ENCODE measurements at regions not wholly inside any gene's neighbourhood (a gene's known extent, or its start where the extent isn't known, plus 50 kb on each side); places are given as distances from the start of the nearest gene placed in this dataset.

GRCh38 chr4:34824515-34824914 lies 1419.8 kb downstream of the ARAP2 start:
- Histone ChIP-seq H3K4me1 (no peaks in the 10 kb centered on the region), H3K4me3 (ENCODE audit: low read depth, low read length) (no peak overlapping the region), H3K9me3 (no peaks in the 10 kb centered on the region), H3K36me3 (no peaks in the 10 kb centered on the region), H3K27me3 (no peaks in the 10 kb centered on the region)
- no peak for DNase-seq
- no peak for TF ChIP-seq CTCF (IDR thresholded peaks at IDR 0.05; ENCODE audit: low read depth, low read length)

- Histone ChIP-seq H3K4me3 (ENCODE audit: low read depth, low read length) (no peak overlapping the region), H3K4me1 (no peaks in the 10 kb centered on the region), H3K27me3 (no peaks in the 10 kb centered on the region), H3K36me3 (no peaks in the 10 kb centered on the region), H3K9me3 (no peaks in the 10 kb centered on the region)
- no peak for TF ChIP-seq CTCF (IDR thresholded peaks at IDR 0.05; ENCODE audit: low read depth, low read length)
- no peak for DNase-seq
Measured at GRCh38 chr4:34826660-34827059, 1417.7 kb downstream of the ARAP2 start.

DNA sequence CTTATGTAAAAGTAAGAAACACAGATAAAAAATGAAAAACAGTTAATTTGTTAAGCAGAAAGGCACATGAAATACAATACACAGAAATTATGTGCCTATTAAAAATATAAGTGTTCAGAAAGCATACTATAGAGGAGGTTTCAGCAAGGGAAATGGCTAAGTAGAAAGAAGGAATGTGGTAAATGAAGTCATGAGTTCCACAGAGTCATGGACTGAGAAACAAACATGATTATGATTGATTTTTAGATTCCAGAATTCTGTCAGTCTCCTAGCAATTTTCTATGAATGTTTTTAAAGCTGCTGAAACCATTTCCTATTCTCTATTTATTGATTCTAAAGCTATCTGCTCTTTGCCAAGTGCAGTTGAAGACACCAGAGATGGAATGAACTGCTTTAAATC lies 1398.4 kb downstream of the ARAP2 start:
- TF ChIP-seq CTCF (IDR thresholded peaks at IDR 0.05; ENCODE audit: low read depth, low read length), result no peak
- DNase-seq, result no peak
- H3K9me3 ChIP-seq, result no peaks in the 10 kb centered on the region

GRCh38 chr4:34850421-34850820 lies 1393.9 kb downstream of the ARAP2 start:
- no peak for DNase-seq
- Histone ChIP-seq H3K4me1 (no peaks in the 10 kb centered on the region), H3K4me3 (ENCODE audit: low read depth, low read length) (no peak overlapping the region), H3K27me3 (no peaks in the 10 kb centered on the region), H3K9me3 (no peaks in the 10 kb centered on the region), H3K36me3 (no peaks in the 10 kb centered on the region)
- no peak for TF ChIP-seq CTCF (IDR thresholded peaks at IDR 0.05; ENCODE audit: low read depth, low read length)

More for the DNA sequence above, 1398.4 kb downstream of the ARAP2 start:
- Histone ChIP-seq H3K4me3 (ENCODE audit: low read depth, low read length) (no peak overlapping the region), H3K36me3 (no peaks in the 10 kb centered on the region), H3K4me1 (no peaks in the 10 kb centered on the region), H3K27me3 (no peaks in the 10 kb centered on the region)

DNA sequence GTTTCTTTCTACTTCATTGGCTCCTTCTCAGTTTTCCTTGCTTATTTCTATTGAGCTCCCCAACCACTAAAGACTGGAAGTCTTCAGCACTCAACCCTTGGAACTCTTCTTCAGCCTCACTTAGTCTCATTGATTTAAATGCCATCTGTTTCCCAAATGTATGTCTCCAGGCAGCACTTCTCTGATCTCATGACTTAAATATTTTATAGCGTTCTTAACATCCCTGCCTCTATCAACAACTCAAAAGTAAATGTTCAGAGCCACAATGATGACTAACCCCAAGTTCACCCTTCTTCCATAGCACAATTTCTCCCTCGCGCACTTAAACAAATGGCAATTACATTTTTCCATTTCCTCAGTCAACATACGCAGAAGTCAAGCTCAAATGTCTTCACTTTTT lies 1393.3 kb downstream of the ARAP2 start:
- no peak for DNase-seq

DNA sequence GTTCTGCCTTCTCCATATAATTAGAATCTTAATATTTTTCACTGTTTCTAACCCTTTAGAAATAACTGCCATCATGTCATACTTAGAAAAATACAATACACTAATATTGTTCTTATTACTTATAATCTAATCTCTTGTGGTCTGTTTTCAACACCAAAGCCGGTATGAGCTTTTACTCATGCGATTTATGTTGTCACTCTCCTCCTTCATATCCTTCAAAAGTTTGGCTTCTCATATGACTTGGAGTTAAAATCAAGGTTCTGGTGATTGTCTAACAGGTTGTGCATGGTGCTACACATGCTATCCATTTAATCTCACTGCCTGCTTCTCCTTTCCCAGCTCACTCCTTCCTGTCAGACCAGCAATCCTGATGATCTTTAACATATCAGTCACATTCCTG lies 1392.9 kb downstream of the ARAP2 start:
- Histone ChIP-seq H3K27me3 (no peaks in the 10 kb centered on the region), H3K9me3 (no peaks in the 10 kb centered on the region), H3K4me1 (no peaks in the 10 kb centered on the region), H3K4me3 (ENCODE audit: low read depth, low read length) (no peak overlapping the region), H3K36me3 (no peaks in the 10 kb centered on the region)
- no peak for DNase-seq
- TF ChIP-seq CTCF (IDR thresholded peaks at IDR 0.05; ENCODE audit: low read depth, low read length), result no peak

More for the DNA sequence above, 1393.3 kb downstream of the ARAP2 start:
- Histone ChIP-seq H3K27me3 (no peaks in the 10 kb centered on the region), H3K4me3 (ENCODE audit: low read depth, low read length) (no peak overlapping the region), H3K9me3 (no peaks in the 10 kb centered on the region), H3K4me1 (no peaks in the 10 kb centered on the region), H3K36me3 (no peaks in the 10 kb centered on the region)
- no peak for TF ChIP-seq CTCF (IDR thresholded peaks at IDR 0.05; ENCODE audit: low read depth, low read length)

Data from BE2C (cell line).